Epithelial cell of proximal tubule (primary cell): ENCODE measurements at regions not wholly inside any gene's neighbourhood (a gene's known extent, or its start where the extent isn't known, plus 50 kb on each side); places are given as distances from the start of the nearest gene placed in this dataset.

Experiments used
- DNase-seq: peaks from one replicate; pipeline ENCODE4 v3.0.0-alpha.2; 2011; ENCODE audit warnings: low read depth
- H3K4me3 ChIP-seq: 2 replicates; pipeline ENCODE4 v1.5.1; 2011; ENCODE audit warnings: low read depth, mild to moderate bottlenecking, low read length
- CTCF ChIP-seq: conservative IDR thresholded peaks from 2 replicates; pipeline ENCODE4 v1.5.1; 2012; ENCODE audit warnings: low read depth, mild to moderate bottlenecking, low read length

DNA sequence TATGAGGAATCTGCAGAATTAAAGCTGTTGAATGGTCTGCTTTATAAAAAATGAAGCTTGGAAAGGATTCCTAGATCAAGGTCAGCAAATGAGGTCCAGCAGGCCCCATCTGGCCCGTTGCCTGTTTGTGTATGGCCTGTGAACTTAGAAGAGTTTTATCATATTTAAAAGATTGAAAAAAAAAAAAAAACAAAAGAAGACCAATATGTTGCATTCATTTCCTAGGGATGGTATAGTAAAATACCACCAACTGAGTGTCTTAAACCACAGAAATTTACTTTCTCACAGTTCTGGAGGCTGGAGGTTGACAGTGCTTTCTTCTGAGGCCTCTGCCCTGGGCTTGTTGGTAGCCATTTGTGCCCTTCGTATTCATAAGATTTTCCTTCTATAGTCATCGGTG lies 109.2 kb downstream of the PPP1R3A start:
- DNase-seq = no peak

GRCh38 chr7:113806633-113807327 lies 112.0 kb downstream of the PPP1R3A start:
- H3K4me3 ChIP-seq = no peak overlapping the region
- TF ChIP-seq CTCF = no peak
- no peak for DNase-seq

More for the DNA sequence above, 109.2 kb downstream of the PPP1R3A start:
- H3K4me3 ChIP-seq = no peak overlapping the region
- no peak for TF ChIP-seq CTCF

DNA sequence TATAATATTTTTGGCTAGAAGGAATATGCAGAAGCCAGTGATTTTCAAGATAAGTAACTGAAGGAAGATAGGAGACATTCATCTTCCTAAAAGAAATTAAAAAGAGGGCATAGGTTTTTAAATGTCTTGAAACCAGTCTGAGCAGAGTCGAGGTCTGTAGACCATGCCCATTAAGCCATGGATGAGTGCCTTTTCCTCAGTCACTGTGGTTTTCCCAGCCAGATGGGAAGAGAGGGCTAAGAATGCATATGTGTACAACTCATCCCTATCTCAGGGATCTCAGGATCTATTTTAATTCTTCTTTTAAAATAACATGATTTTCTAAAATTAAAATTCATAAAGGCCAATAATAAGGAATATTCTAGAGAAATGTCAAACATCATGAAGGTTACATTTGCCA lies 112.8 kb downstream of the PPP1R3A start:
- DNase-seq = no peak
- TF ChIP-seq CTCF = no peak
- H3K4me3 ChIP-seq = no peak overlapping the region

- H3K4me3 ChIP-seq = no peak overlapping the region
- no peak for TF ChIP-seq CTCF
- no peak for DNase-seq
Observed at GRCh38 chr7:113804475-113805095, 114.2 kb downstream of the PPP1R3A start.

DNA sequence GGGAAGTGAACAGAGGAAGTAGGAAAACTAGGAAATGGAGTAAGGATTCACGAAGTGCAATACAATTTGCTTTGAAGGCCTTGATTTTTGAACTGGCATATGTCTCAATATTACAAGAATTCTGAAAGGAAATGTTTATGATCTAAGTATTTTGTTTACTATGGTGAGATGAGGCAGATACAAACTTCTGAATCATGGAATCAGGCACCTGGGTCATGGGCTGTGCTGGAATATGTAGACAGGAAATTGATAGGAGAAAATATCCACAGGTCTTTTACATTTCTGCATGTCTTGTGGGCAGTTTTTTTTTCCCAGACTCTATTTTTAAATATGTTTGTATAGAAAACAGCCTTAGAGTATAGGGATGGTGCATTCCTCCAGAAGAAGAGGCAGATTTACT lies 117.1 kb downstream of the PPP1R3A start:
- no peak for DNase-seq
- TF ChIP-seq CTCF = no peak
- H3K4me3 ChIP-seq = no peak overlapping the region

DNA sequence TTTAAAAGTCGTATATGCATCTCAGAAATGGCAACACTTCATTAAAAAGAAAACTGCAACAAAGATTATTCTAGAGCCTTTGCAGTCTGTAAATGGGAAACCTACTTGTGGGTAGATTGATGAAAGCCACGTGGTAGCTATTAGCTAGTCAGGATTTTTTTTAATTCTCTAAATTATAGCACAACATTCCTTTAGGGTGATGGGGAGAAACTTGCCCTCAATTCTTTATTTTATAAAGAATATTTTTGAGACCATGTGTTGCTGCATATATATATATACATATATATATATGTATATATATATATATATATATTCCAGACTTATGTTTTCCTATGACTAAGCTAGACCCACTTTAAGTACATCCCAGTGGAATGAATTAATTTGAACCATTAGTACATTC lies 118.0 kb downstream of the PPP1R3A start:
- no peak overlapping the region for H3K4me3 ChIP-seq
- TF ChIP-seq CTCF = no peak
- DNase-seq = no peak

DNA sequence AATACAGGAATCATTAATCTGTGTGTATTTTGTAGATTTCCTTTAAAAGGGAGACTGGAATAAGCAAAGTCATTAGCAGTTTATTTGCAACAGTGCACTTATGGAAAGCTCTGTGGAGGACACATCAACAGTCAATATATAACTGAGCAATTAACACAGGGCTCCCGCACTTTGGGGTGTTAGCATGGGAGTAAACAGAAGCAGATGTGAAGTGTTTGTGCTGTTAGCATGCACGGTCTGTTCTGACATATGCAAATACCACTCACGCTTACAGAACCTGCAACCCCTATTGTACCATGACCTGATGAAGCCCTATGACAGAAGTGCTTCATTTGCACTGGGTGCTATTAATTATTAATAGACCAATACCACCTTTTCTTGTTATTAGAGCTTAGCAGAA lies 118.9 kb downstream of the PPP1R3A start:
- no peak for TF ChIP-seq CTCF
- DNase-seq = no peak
- no peak overlapping the region for H3K4me3 ChIP-seq
